SU-DHL-6 (cell line): ENCODE measurements at regions not wholly inside any gene's neighbourhood (a gene's known extent, or its start where the extent isn't known, plus 50 kb on each side); places are given as distances from the start of the nearest gene placed in this dataset.

Experiments
- EZH2phosphoT487 ChIP-seq: fragments of 200-600 bp; sonication (generic), shearing (Covaris generic); conservative IDR thresholded peaks from 2 replicates; pipeline ENCODE4 v1.6.1; 2018; ENCODE audit warnings: mild to moderate bottlenecking, antibody characterized with exemption, low read length, moderate library complexity, mixed read lengths
- TF ChIP-seq, protein P1 (sequence below): fragments of 200-600 bp; sonication (generic); IDR thresholded peaks from one replicate; pipeline ENCODE4 v1.5.1; 2017; ENCODE audit warnings: antibody characterized with exemption, mild to moderate bottlenecking, low read length, moderate library complexity; ENCODE audit not compliant: insufficient read depth, poor library complexity, severe bottlenecking

DNA sequence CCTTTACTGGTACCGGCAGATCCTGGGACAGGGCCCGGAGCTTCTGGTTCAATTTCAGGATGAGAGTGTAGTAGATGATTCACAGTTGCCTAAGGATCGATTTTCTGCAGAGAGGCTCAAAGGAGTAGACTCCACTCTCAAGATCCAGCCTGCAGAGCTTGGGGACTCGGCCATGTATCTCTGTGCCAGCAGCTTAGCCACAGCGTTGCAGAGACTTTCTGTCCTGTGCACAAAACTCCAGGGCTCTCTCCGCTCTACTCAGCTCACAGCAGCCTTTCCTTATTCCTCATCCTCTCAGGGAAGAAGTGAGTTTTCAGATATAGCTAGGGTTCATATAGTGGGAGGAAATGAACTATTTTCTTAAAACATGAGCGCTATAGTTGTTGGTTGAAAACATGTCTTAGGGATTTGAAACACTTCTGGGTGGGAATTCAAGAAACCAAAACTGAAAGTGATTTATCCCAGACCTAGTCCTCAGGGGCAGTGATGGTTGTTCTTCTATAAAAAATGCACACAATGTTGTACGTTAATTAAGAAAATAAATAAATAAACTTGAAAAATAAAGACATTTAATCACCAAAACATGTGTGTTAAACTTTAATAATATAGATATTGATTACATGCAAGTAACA is 150.2 kb upstream of the PRSS58 start:
- TF ChIP-seq, protein P1, sequence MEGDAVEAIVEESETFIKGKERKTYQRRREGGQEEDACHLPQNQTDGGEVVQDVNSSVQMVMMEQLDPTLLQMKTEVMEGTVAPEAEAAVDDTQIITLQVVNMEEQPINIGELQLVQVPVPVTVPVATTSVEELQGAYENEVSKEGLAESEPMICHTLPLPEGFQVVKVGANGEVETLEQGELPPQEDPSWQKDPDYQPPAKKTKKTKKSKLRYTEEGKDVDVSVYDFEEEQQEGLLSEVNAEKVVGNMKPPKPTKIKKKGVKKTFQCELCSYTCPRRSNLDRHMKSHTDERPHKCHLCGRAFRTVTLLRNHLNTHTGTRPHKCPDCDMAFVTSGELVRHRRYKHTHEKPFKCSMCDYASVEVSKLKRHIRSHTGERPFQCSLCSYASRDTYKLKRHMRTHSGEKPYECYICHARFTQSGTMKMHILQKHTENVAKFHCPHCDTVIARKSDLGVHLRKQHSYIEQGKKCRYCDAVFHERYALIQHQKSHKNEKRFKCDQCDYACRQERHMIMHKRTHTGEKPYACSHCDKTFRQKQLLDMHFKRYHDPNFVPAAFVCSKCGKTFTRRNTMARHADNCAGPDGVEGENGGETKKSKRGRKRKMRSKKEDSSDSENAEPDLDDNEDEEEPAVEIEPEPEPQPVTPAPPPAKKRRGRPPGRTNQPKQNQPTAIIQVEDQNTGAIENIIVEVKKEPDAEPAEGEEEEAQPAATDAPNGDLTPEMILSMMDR: no peak
- no peak for TF ChIP-seq EZH2phosphoT487
